A673 (cell line): ENCODE measurements at regions not wholly inside any gene's neighbourhood (a gene's known extent, or its start where the extent isn't known, plus 50 kb on each side); places are given as distances from the start of the nearest gene placed in this dataset.

Source experiments
- EZH2 ChIP-seq: fragments of 200-600 bp; sonication (generic); IDR thresholded peaks from 2 replicates; pipeline ENCODE4 v1.6.1; 2017; ENCODE audit warnings: borderline replicate concordance, low read depth, mild to moderate bottlenecking, mixed read lengths, antibody characterized with exemption, low read length; ENCODE audit not compliant: poor library complexity, severe bottlenecking
- TF ChIP-seq, protein P1 (sequence below): fragments of 300-800, 200-600 bp; sonication (generic); conservative IDR thresholded peaks from 2 replicates; pipeline ENCODE4 v1.5.1; 2017; ENCODE audit warnings: low read depth, mild to moderate bottlenecking, antibody characterized with exemption, low read length, moderate library complexity, mixed read lengths

DNA sequence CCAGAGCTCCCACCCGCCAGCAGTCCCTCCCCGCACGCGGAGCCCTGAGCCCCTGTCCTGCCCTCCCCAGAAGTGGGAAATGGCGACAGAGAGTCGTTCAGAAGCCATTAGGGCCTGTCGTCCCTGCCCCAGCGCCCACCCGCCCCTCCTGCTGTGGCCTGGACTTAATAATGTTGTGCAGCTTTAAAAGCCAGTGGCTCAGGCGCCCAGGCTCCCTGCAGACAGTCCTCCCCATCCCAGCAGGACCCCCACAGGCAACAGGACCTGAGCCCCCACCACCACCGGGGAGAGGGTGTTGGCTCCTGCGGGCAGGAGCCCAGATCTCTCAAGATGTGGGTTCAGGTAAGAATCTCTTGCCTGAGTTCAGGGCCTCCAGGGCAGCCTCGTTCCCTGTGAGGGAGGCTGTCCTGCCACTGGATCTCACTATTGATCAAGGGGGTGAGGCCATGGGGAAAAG, 125.3 kb upstream of the RUNX3 start:
- TF ChIP-seq, protein P1, sequence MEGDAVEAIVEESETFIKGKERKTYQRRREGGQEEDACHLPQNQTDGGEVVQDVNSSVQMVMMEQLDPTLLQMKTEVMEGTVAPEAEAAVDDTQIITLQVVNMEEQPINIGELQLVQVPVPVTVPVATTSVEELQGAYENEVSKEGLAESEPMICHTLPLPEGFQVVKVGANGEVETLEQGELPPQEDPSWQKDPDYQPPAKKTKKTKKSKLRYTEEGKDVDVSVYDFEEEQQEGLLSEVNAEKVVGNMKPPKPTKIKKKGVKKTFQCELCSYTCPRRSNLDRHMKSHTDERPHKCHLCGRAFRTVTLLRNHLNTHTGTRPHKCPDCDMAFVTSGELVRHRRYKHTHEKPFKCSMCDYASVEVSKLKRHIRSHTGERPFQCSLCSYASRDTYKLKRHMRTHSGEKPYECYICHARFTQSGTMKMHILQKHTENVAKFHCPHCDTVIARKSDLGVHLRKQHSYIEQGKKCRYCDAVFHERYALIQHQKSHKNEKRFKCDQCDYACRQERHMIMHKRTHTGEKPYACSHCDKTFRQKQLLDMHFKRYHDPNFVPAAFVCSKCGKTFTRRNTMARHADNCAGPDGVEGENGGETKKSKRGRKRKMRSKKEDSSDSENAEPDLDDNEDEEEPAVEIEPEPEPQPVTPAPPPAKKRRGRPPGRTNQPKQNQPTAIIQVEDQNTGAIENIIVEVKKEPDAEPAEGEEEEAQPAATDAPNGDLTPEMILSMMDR: no peak
- TF ChIP-seq EZH2: no peak
